Thyroid gland (tissue), 4 donors: ENCODE measurements at regions not wholly inside any gene's neighbourhood (a gene's known extent, or its start where the extent isn't known, plus 50 kb on each side); places are given as distances from the start of the nearest gene placed in this dataset.
A peak's percentile ranks its signal among the peaks of the same experiment; 100 is the strongest.

Source experiments
- DNase-seq, 2 donors: peaks; one replicate each; pipeline ENCODE4 v3.0.0-alpha.2; 2019
- H3K27ac ChIP-seq, 3 donors: fragments of 200-600 bp; sonication (generic); 1 replicate in 2 of 3; 2 replicates in 1 of 3; pipeline ENCODE4 v1.5.1; 2016 to 2019; ENCODE audit warnings: mild to moderate bottlenecking in 1 of 3, moderate library complexity in 1 of 3
- H3K27me3 ChIP-seq: fragments of 200-600 bp; sonication (generic); one replicate; pipeline ENCODE4 v1.5.1; 2019
- H3K36me3 ChIP-seq, 2 donors: fragments of 200-600 bp; sonication (generic); one replicate each; pipeline ENCODE4 v1.5.1; 2016 to 2019
- H3K4me1 ChIP-seq, 2 donors: fragments of 200-600 bp; sonication (generic); one replicate each; pipeline ENCODE4 v1.5.1; 2017 to 2019
- H3K4me3 ChIP-seq, 3 donors: fragments of 200-600 bp; sonication (generic); replicated peaks in 1 of 3; 1 replicate in 2 of 3; 2 replicates in 1 of 3; pipeline ENCODE4 v1.5.1; 2016; ENCODE audit warnings: mild to moderate bottlenecking in 1 of 3
- H3K9me3 ChIP-seq: fragments of 200-600 bp; sonication (generic); one replicate; pipeline ENCODE4 v1.5.1; 2017
- POLR2A ChIP-seq, 2 donors: fragments of 450-650 bp; IDR thresholded peaks; one replicate each; pipeline ENCODE4 v1.6.1; 2017; ENCODE audit warnings: antibody characterized with exemption in 2 of 2, mild to moderate bottlenecking in 2 of 2, moderate library complexity in 1 of 2
- WGBS, 2 donors: methylation state at CpG; one replicate each; pipeline ENCODE4 v1.1.5; 2017; 5-methylcytosine and 5-hydroxymethylcytosine counted together
- intact Hi-C: fragments of 100-400 bp; cut with DNase I; formaldehyde crosslinking; loops from one replicate; pipeline ENCODE4 v1.15.1; 2023
- TF ChIP-seq, protein P1 (sequence below), 6 experiments: fragments of 200-600 bp in 3 of 6; fragments of 450-650 bp in 3 of 6; sonication (generic) in 3 of 6; IDR thresholded peaks; one replicate each; pipeline ENCODE4 v1.5.1; 2016 to 2019; ENCODE audit warnings: antibody characterized with exemption in 6 of 6, mild to moderate bottlenecking in 2 of 6, inconsistent platforms in 1 of 6, moderate library complexity in 1 of 6

DNA sequence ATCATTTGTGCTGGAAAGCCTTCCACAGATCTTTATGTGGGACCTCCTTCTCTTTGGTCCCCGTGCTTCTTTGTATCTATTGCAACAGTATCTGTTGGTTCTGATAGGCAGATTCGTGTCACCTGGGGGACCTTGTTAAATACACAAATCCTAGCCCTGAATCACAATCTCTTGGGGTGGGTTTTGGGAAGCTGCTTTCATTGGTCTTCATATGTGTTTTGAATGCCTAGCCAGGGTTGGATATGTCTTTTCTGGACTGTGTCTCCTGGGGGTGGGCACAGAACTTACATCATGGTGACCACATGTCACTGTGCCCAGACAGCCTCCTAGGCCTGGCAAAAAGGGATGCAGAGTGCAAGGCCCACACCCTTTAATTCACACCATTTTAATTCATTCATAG is 81.0 kb upstream of the HNF1B start:
- WGBS, 2 donors, result 88 to 92% methylated on average over 2 of the region's 2 CpGs
- TF ChIP-seq POLR2A (IDR thresholded peaks at IDR 0.05), result no peak
- TF ChIP-seq, protein P1, sequence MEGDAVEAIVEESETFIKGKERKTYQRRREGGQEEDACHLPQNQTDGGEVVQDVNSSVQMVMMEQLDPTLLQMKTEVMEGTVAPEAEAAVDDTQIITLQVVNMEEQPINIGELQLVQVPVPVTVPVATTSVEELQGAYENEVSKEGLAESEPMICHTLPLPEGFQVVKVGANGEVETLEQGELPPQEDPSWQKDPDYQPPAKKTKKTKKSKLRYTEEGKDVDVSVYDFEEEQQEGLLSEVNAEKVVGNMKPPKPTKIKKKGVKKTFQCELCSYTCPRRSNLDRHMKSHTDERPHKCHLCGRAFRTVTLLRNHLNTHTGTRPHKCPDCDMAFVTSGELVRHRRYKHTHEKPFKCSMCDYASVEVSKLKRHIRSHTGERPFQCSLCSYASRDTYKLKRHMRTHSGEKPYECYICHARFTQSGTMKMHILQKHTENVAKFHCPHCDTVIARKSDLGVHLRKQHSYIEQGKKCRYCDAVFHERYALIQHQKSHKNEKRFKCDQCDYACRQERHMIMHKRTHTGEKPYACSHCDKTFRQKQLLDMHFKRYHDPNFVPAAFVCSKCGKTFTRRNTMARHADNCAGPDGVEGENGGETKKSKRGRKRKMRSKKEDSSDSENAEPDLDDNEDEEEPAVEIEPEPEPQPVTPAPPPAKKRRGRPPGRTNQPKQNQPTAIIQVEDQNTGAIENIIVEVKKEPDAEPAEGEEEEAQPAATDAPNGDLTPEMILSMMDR (IDR thresholded peaks at IDR 0.05), result no peak
- Histone ChIP-seq H3K4me1 (peaks cover 26% of the 10 kb centered on the region in 2 donors), H3K4me3 (no peak overlapping the region), H3K9me3 (no peaks in the 10 kb centered on the region), H3K27me3 (no peaks in the 10 kb centered on the region), H3K36me3 (no peaks in the 10 kb centered on the region), H3K27ac (no peak overlapping the region)
- DNase-seq, result no peak
- intact Hi-C loops, result no loop called here

GRCh38 chr17:37824534-37825485 is 80.0 kb upstream of the HNF1B start:
- Histone ChIP-seq H3K9me3 (no peaks in the 10 kb centered on the region), H3K4me1 (peaks cover 25 to 30% of the 10 kb centered on the region in 2 donors), H3K27ac (no peak overlapping the region), H3K36me3 (no peaks in the 10 kb centered on the region), H3K27me3 (no peaks in the 10 kb centered on the region), H3K4me3 (no peak overlapping the region)
- no peak for TF ChIP-seq POLR2A (IDR thresholded peaks at IDR 0.05)
- TF ChIP-seq, protein P1 (IDR thresholded peaks at IDR 0.05), result no peak
- intact Hi-C loops, result no loop called here
- no peak for DNase-seq
- WGBS, 2 donors, result 71 to 76% methylated on average over 12 to 13 of the region's 13 CpGs

DNA sequence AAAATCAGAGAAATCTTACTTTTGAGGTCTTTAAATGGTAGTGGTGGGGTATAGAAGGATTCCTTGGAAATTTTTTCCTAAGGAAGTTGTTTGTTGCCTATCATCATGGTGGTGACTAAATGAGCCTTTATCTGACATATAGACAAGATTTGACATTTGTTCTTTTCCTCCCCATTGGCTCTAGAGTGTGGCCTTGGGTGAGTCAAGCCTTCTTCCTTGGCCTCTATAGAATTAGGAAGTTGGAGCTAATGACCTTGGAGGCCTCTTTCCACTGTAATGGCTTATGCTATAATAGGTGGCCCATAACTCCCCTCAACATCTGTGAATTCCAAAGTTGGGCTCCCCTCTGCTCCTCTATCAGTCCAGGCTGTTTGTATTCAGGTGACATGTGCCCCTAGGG is 79.1 kb upstream of the HNF1B start:
- Histone ChIP-seq H3K4me3 (no peak overlapping the region), H3K4me1 (peaks cover 25 to 30% of the 10 kb centered on the region in 2 donors), H3K27ac (no peak overlapping the region), H3K27me3 (no peaks in the 10 kb centered on the region), H3K9me3 (no peaks in the 10 kb centered on the region), H3K36me3 (no peaks in the 10 kb centered on the region)
- DNase-seq, result no peak
- no peak for TF ChIP-seq POLR2A (IDR thresholded peaks at IDR 0.05)
- TF ChIP-seq, protein P1 (IDR thresholded peaks at IDR 0.05), result no peak
- intact Hi-C loops, result no loop called here

DNA sequence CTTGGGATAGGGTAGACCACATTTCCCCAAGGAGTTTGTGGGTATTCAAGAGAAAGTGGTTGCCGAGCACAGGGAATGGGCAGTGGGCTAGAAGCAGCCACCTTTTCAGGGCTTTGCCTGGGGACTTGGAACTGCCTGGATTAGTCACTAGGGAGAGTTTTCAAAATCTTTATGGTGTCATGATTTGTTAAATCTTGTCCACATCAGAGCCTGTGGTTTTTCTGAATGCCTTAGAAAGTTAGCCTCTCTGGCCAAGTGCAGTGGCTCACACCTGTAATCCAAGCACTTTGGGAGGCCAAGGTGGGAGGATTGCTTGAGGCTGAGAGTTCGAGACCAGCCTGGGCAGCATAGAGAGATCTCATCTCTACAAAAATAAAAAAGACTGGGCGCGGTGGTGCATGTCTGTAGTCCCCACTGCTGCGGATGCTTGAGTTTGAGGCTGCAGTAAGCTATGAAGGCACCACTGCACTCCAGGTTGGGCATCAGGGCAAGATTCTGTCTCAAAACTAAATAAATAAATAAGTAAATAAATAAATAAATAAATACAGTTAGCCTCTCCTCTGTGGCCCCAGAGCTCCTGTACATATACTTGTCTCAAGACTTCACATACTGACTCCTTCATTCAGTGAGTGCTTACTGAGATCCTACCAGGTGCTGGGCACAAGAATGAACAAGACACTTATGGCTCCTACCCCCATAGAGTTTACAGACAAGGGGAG is 76.3 kb upstream of the HNF1B start:
- H3K4me3 ChIP-seq, result no peak overlapping the region
- no peak for DNase-seq
- H3K36me3 ChIP-seq, result no peaks in the 10 kb centered on the region
- no peaks in the 10 kb centered on the region for H3K27me3 ChIP-seq
- H3K9me3 ChIP-seq, result no peaks in the 10 kb centered on the region
- TF ChIP-seq POLR2A (IDR thresholded peaks at IDR 0.05), result no peak
- TF ChIP-seq, protein P1 (IDR thresholded peaks at IDR 0.05), result no peak
- peak overlapping the region; percentile 18 to 82 (median 45) for H3K27ac ChIP-seq
- 99% methylated on average over 5 of the region's 5 CpGs for WGBS, 2 donors
- peaks cover 27 to 30% of the 10 kb centered on the region in 2 donors for H3K4me1 ChIP-seq
- intact Hi-C loops, result no loop called here
